ENCODE measurements at regions not wholly inside any gene's neighbourhood (a gene's known extent, or its start where the extent isn't known, plus 50 kb on each side); places are given as distances from the start of the nearest gene placed in this dataset.

GRCh38 chr7:12504149-12504548 lies 66.4 kb upstream of the SCIN start:
- Histone ChIP-seq H2AFZ (no peak overlapping the region), H4K20me1 (ENCODE audit: insufficient read depth, poor library complexity, severe bottlenecking) (no peaks in the 10 kb centered on the region), H3K36me3 (replicated peaks; ENCODE audit: insufficient read depth, low read depth) (no peaks in the 10 kb centered on the region), H3K9me2 (replicated peaks; ENCODE audit: insufficient read depth) (no peaks in the 10 kb centered on the region), H3K79me2 (no peaks in the 10 kb centered on the region), H3K9me3 (ENCODE audit: low read depth) (no peaks in the 10 kb centered on the region), H3K4me1 (ENCODE audit: insufficient read depth) (no peaks in the 10 kb centered on the region), H3K27me3 (no peaks in the 10 kb centered on the region), H3K4me3 (no peak overlapping the region), H3K27ac (no peak overlapping the region), H3K4me2 (no peak overlapping the region)
- 52% methylated on average over 1 of the region's 1 CpG for WGBS (ENCODE audit: low lambda C conversion rate, missing lambda C conversion rate)
- DNase-seq (ENCODE audit: low spot score): no peak
- TF ChIP-seq EZH2 (IDR thresholded peaks at IDR 0.05; ENCODE audit: borderline replicate concordance) (no peak), EZH2phosphoT487 (IDR thresholded peaks at IDR 0.05; ENCODE audit: low read depth, severe bottlenecking, unreplicated experiment) (no peak), CTCF (IDR thresholded peaks at IDR 0.05; ENCODE audit: poor library complexity) (no peak)

GRCh38 chr7:12508005-12508404 lies 62.5 kb upstream of the SCIN start:
- no peak for DNase-seq (ENCODE audit: low spot score)
- WGBS (ENCODE audit: low lambda C conversion rate, missing lambda C conversion rate): 52% methylated on average over 3 of the region's 3 CpGs

GRCh38 chr7:12508554-12508953 lies 62.0 kb upstream of the SCIN start:
- H3K9me3 ChIP-seq (ENCODE audit: low read depth): no peaks in the 10 kb centered on the region
- H3K27me3 ChIP-seq: no peaks in the 10 kb centered on the region
- no peaks in the 10 kb centered on the region for H3K36me3 ChIP-seq (replicated peaks; ENCODE audit: insufficient read depth, low read depth)
- no peaks in the 10 kb centered on the region for H3K79me2 ChIP-seq
- 63% methylated on average over 2 of the region's 2 CpGs for WGBS (ENCODE audit: low lambda C conversion rate, missing lambda C conversion rate)
- no peak overlapping the region for H3K27ac ChIP-seq
- H2AFZ ChIP-seq: no peak overlapping the region
- no peaks in the 10 kb centered on the region for H4K20me1 ChIP-seq (ENCODE audit: insufficient read depth, poor library complexity, severe bottlenecking)
- H3K4me2 ChIP-seq: no peak overlapping the region
- no peak overlapping the region for H3K4me3 ChIP-seq
- no peaks in the 10 kb centered on the region for H3K9me2 ChIP-seq (replicated peaks; ENCODE audit: insufficient read depth)
- no peak for TF ChIP-seq CTCF (IDR thresholded peaks at IDR 0.05; ENCODE audit: poor library complexity)
- no peak for TF ChIP-seq EZH2 (IDR thresholded peaks at IDR 0.05; ENCODE audit: borderline replicate concordance)
- no peak for TF ChIP-seq EZH2phosphoT487 (IDR thresholded peaks at IDR 0.05; ENCODE audit: low read depth, severe bottlenecking, unreplicated experiment)
- H3K4me1 ChIP-seq (ENCODE audit: insufficient read depth): no peaks in the 10 kb centered on the region
- no peak for DNase-seq (ENCODE audit: low spot score)

More at GRCh38 chr7:12508005-12508404, 62.5 kb upstream of the SCIN start:
- Histone ChIP-seq H4K20me1 (ENCODE audit: insufficient read depth, poor library complexity, severe bottlenecking) (no peaks in the 10 kb centered on the region), H2AFZ (no peak overlapping the region), H3K79me2 (no peaks in the 10 kb centered on the region), H3K36me3 (replicated peaks; ENCODE audit: insufficient read depth, low read depth) (no peaks in the 10 kb centered on the region), H3K4me3 (no peak overlapping the region), H3K27me3 (no peaks in the 10 kb centered on the region), H3K4me1 (ENCODE audit: insufficient read depth) (no peaks in the 10 kb centered on the region), H3K9me3 (ENCODE audit: low read depth) (no peaks in the 10 kb centered on the region), H3K4me2 (peak overlapping the region; percentile 11), H3K9me2 (replicated peaks; ENCODE audit: insufficient read depth) (no peaks in the 10 kb centered on the region), H3K27ac (no peak overlapping the region)
- no peak for TF ChIP-seq EZH2 (IDR thresholded peaks at IDR 0.05; ENCODE audit: borderline replicate concordance)
- no peak for TF ChIP-seq EZH2phosphoT487 (IDR thresholded peaks at IDR 0.05; ENCODE audit: low read depth, severe bottlenecking, unreplicated experiment)
- no peak for TF ChIP-seq CTCF (IDR thresholded peaks at IDR 0.05; ENCODE audit: poor library complexity)

- H3K4me3 ChIP-seq: no peak overlapping the region
- no peak overlapping the region for H3K4me2 ChIP-seq
- TF ChIP-seq EZH2phosphoT487 (IDR thresholded peaks at IDR 0.05; ENCODE audit: low read depth, severe bottlenecking, unreplicated experiment) (no peak), CTCF (IDR thresholded peaks at IDR 0.05; ENCODE audit: poor library complexity) (no peak), EZH2 (IDR thresholded peaks at IDR 0.05; ENCODE audit: borderline replicate concordance) (no peak)
- H3K79me2 ChIP-seq: no peaks in the 10 kb centered on the region
- no peaks in the 10 kb centered on the region for H3K36me3 ChIP-seq (replicated peaks; ENCODE audit: insufficient read depth, low read depth)
- no peak overlapping the region for H3K27ac ChIP-seq
- H3K4me1 ChIP-seq (ENCODE audit: insufficient read depth): no peaks in the 10 kb centered on the region
- no peaks in the 10 kb centered on the region for H4K20me1 ChIP-seq (ENCODE audit: insufficient read depth, poor library complexity, severe bottlenecking)
- no peak for DNase-seq (ENCODE audit: low spot score)
- H2AFZ ChIP-seq: no peak overlapping the region
- H3K9me3 ChIP-seq (ENCODE audit: low read depth): no peaks in the 10 kb centered on the region
- no peaks in the 10 kb centered on the region for H3K9me2 ChIP-seq (replicated peaks; ENCODE audit: insufficient read depth)
- no peaks in the 10 kb centered on the region for H3K27me3 ChIP-seq
Observed at GRCh38 chr7:12517451-12517850, 53.1 kb upstream of the SCIN start.

Measured in hepatocyte (in vitro differentiated cells).